ENCODE measurements at regions not wholly inside any gene's neighbourhood (a gene's known extent, or its start where the extent isn't known, plus 50 kb on each side); places are given as distances from the start of the nearest gene placed in this dataset.

GRCh38 chr3:17836092-17836491, 93.7 kb upstream of the TBC1D5 start:
- DNase-seq, result no peak
- no peak for TF ChIP-seq POLR2A (IDR thresholded peaks at IDR 0.05)
- no peak for TF ChIP-seq EP300 (IDR thresholded peaks at IDR 0.05)
- TF ChIP-seq, protein P1, sequence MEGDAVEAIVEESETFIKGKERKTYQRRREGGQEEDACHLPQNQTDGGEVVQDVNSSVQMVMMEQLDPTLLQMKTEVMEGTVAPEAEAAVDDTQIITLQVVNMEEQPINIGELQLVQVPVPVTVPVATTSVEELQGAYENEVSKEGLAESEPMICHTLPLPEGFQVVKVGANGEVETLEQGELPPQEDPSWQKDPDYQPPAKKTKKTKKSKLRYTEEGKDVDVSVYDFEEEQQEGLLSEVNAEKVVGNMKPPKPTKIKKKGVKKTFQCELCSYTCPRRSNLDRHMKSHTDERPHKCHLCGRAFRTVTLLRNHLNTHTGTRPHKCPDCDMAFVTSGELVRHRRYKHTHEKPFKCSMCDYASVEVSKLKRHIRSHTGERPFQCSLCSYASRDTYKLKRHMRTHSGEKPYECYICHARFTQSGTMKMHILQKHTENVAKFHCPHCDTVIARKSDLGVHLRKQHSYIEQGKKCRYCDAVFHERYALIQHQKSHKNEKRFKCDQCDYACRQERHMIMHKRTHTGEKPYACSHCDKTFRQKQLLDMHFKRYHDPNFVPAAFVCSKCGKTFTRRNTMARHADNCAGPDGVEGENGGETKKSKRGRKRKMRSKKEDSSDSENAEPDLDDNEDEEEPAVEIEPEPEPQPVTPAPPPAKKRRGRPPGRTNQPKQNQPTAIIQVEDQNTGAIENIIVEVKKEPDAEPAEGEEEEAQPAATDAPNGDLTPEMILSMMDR (IDR thresholded peaks at IDR 0.05), result no peak
- Histone ChIP-seq H3K36me3 (no peaks in the 10 kb centered on the region), H3K4me1 (ENCODE audit: insufficient read depth) (no peaks in the 10 kb centered on the region), H3K27ac (no peak overlapping the region), H3K9me3 (no peaks in the 10 kb centered on the region), H3K4me3 (no peak overlapping the region), H3K27me3 (no peaks in the 10 kb centered on the region)
- intact Hi-C loops (cut with DNase I), result loop anchor here in 1 of 4 donors (5.0 kb wide), 1 partner anchor 574 kb away; no protein-coding TSS in a partner anchor
- WGBS, 3 donors, result 70 to 84% (median 83%) methylated on average over 3 of the region's 3 CpGs

DNA sequence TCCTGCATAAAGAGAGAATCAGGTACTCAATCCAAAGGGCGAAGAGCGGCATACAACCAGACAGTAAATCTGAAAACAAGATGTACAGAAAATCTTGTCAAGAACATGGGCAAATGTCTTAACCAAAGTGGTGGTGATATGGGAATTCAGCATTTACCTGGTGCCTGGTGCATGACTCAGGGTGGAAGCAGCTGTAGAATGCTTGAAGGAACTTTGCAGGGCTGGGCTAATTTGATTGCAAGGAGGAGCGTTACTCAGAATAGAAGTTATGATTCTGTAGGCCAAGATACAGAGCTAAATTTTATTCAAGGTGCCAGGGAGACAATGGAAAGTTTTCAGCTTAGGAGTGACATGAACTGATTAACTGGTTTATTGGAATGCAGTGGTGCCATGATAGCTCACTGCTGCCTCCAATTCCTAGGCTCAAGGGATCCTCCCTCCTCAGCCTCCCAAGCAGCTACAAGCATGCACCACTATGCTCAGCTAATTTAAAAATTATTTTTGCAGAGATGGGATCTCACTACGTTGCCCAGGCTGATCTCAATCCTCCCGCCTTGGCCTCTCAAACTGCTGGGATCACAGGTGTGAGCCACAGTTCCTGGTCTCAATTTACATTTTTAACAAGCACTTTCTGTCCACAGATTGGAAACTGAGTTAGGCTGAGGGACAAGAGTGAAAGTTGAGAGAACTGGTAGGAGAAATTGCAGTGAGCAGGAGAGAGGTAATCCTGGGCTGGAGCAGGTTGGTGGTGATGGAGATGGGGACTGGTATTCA, 91.5 kb upstream of the TBC1D5 start:
- Histone ChIP-seq H3K4me3 (no peak overlapping the region), H3K27me3 (no peaks in the 10 kb centered on the region), H3K27ac (no peak overlapping the region), H3K9me3 (no peaks in the 10 kb centered on the region), H3K4me1 (ENCODE audit: insufficient read depth) (no peaks in the 10 kb centered on the region), H3K36me3 (no peaks in the 10 kb centered on the region)
- WGBS, 3 donors, result 91 to 98% (median 95%) methylated on average over 5 of the region's 5 CpGs
- TF ChIP-seq EP300 (IDR thresholded peaks at IDR 0.05) (no peak), POLR2A (IDR thresholded peaks at IDR 0.05) (no peak)
- TF ChIP-seq, protein P1 (IDR thresholded peaks at IDR 0.05), result no peak
- intact Hi-C loops (cut with DNase I), result no loop called here
- no peak for DNase-seq

- Histone ChIP-seq H3K9me3 (no peaks in the 10 kb centered on the region), H3K4me3 (no peak overlapping the region), H3K36me3 (no peaks in the 10 kb centered on the region), H3K4me1 (ENCODE audit: insufficient read depth) (no peaks in the 10 kb centered on the region), H3K27me3 (no peaks in the 10 kb centered on the region), H3K27ac (no peak overlapping the region)
- DNase-seq, result no peak
- intact Hi-C loops (cut with DNase I), result no loop called here
- 76 to 79% (median 79%) methylated on average over 2 of the region's 2 CpGs for WGBS, 3 donors
- no peak for TF ChIP-seq POLR2A (IDR thresholded peaks at IDR 0.05)
- TF ChIP-seq, protein P1 (IDR thresholded peaks at IDR 0.05), result no peak
Measured at GRCh38 chr3:17832016-17832415, 89.6 kb upstream of the TBC1D5 start.

DNA sequence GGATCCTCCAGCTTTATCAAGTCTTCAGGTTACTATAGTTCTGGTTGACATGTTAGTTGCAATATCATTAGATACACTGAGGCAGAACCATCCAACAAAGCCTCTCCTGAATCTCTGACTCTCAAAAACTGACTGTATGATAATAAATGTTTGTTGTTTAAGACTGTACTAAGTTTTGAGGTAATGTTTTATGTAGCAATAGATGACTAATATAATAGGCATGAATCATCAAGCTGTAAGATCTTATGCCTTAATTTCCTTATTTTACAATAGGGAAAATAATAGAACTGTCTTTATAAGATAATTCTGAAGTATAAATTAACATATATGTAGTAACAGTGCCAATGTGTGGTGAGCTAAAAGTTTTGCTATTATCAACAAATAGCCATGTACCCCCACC, 88.9 kb upstream of the TBC1D5 start:
- TF ChIP-seq, protein P1 (IDR thresholded peaks at IDR 0.05), result no peak
- TF ChIP-seq POLR2A (IDR thresholded peaks at IDR 0.05), result no peak
- TF ChIP-seq EP300 (IDR thresholded peaks at IDR 0.05), result no peak
- Histone ChIP-seq H3K36me3 (no peaks in the 10 kb centered on the region), H3K27me3 (no peaks in the 10 kb centered on the region), H3K27ac (no peak overlapping the region), H3K4me1 (ENCODE audit: insufficient read depth) (no peaks in the 10 kb centered on the region), H3K4me3 (no peak overlapping the region), H3K9me3 (no peaks in the 10 kb centered on the region)
- intact Hi-C loops (cut with DNase I), result no loop called here
- no peak for DNase-seq

Measured in ovary (tissue), 7 donors.